Neural cell (in vitro differentiated cells): ENCODE measurements at regions not wholly inside any gene's neighbourhood (a gene's known extent, or its start where the extent isn't known, plus 50 kb on each side); places are given as distances from the start of the nearest gene placed in this dataset.

Experiments used
- CTCF ChIP-seq: fragments of 450-650 bp; IDR thresholded peaks from 2 replicates; pipeline ENCODE4 v1.5.1; 2014; ENCODE audit warnings: antibody characterized with exemption, mild to moderate bottlenecking, moderate library complexity; ENCODE audit not compliant: poor library complexity, severe bottlenecking
- EP300 ChIP-seq: fragments of 450-650 bp; conservative IDR thresholded peaks from 2 replicates; pipeline ENCODE4 v1.6.1; 2014; ENCODE audit warnings: antibody characterized with exemption, mild to moderate bottlenecking, moderate library complexity; ENCODE audit not compliant: poor library complexity, severe bottlenecking
- EZH2 ChIP-seq: fragments of 200-600, 300-800 bp; shearing (Covaris generic), sonication (generic); IDR thresholded peaks from 2 replicates; pipeline ENCODE4 v1.6.1; 2014; ENCODE audit warnings: antibody characterized with exemption, low read length, borderline replicate concordance, mild to moderate bottlenecking; ENCODE audit not compliant: insufficient read depth, poor library complexity, severe bottlenecking
- POLR2AphosphoS5 ChIP-seq: IDR thresholded peaks from 2 replicates; pipeline ENCODE4 v1.6.1; 2012
- RAD21 ChIP-seq: fragments of 450-650 bp; conservative IDR thresholded peaks from 2 replicates; pipeline ENCODE4 v1.6.1; 2014; ENCODE audit warnings: antibody characterized with exemption, mild to moderate bottlenecking, moderate library complexity
- REST ChIP-seq: IDR thresholded peaks from 2 replicates; pipeline ENCODE4 v1.6.1; 2012; ENCODE audit warnings: borderline replicate concordance

GRCh38 chr1:113281550-113281949 lies 108.8 kb upstream of the MAGI3 start:
- TF ChIP-seq EP300, result no peak
- TF ChIP-seq RAD21, result no peak
- no peak for TF ChIP-seq CTCF
- TF ChIP-seq REST, result no peak
- TF ChIP-seq POLR2AphosphoS5, result no peak
- TF ChIP-seq EZH2, result no peak
